HL-60/S4 treated with phorbol 12-myristate 13-acetate at 8.2 ng/mL for 4 days and 3 days (cell line): ENCODE measurements at regions not wholly inside any gene's neighbourhood (a gene's known extent, or its start where the extent isn't known, plus 50 kb on each side); places are given as distances from the start of the nearest gene placed in this dataset.

Experiments used
- in situ Hi-C: fragments of 300-500 bp; cut with MboI; formaldehyde crosslinking; loops from 2 replicates; pipeline ENCODE4 v1.15.0; 2022; ENCODE audit warnings: low sequenced_read_pairs

- in situ Hi-C loops, result no loop called here
These were observed 114.2 kb upstream of the SERTAD2 start for GRCh38 chr2:64767670-64768468.

GRCh38 chr2:64768491-64769005 is 114.8 kb upstream of the SERTAD2 start:
- in situ Hi-C loops, result no loop called here

DNA sequence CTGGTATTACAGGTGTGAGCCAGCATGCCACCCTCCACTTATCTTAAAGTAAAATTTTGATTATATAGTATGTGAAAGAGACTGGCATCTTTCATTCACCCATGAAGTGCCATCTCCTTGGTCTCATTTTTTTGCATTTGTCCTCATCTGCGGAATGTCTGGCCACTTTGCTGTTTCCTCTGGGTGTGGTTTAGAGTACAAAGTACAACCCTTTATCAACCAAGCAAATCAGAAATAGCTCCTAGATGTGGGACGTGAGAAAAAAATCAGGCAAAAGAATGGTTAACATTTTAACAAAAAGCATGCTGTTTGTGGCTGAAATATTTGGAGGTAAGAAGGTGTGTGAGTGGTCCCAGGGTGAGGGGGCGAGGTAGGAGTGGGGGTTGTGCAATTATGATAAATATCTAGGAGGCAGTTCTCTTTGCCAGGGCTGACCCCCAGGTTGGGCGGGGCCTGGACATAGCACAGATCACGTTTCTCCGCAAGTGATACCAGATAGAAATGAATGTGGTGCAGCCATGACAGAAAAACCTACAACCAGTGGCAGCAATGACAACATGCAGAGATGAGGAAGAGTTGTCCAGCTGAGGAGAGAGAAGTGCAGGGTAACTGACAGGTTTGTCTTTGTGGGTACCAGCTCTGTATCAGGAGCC is 115.8 kb upstream of the SERTAD2 start:
- in situ Hi-C loops, result no loop called here

DNA sequence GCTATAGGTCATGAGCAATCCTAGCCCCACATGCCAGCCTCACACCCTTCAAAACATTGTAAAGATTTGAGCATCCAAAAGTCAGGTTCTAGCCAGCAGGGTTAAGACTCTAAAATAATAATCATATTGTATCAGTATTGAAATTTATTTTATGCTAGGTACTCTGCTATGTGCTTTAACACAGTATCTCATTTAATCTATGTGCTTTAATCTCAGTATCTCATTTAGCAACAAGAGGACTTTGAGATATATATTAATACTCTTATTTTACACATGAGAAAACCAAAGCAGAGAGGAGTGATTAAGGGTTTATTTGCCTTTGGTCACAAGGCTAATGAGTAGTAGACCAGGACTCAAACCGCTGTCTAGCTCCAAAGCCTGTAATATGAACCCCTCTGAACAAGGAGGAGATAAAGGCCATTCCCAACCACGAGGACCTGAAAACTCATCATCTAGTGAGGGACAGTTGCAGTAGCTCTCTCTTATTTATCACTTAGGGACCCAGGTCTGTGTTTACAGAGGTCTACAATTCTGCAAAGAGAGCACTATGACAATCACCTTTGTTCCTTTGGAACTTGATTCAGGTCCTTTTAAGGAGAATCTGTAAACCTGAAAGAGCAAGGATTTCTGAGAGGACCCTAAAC is 116.5 kb upstream of the SERTAD2 start:
- in situ Hi-C loops, result no loop called here

- in situ Hi-C loops, result no loop called here
These were observed 117.1 kb upstream of the SERTAD2 start for GRCh38 chr2:64770781-64771334.

DNA sequence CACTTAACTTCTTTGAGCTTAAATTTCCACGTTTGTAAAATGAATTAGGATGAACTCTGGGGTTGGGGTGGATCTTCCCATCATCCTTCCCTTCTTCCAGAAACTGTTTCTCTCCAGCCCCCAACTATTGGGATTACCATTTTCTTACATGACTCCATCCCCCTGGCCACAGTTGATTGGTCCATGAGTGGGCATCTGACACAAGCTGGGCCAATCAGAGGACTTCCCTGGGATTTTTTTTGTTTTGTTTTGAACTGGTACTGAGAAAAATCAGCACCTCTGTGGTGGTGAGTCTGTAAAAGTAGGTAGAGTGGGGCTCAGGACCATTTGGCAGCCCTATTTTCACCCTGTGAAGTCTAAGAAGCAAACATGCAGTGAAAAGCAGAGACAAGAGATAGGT is 118.0 kb upstream of the SERTAD2 start:
- in situ Hi-C loops, result no loop called here

DNA sequence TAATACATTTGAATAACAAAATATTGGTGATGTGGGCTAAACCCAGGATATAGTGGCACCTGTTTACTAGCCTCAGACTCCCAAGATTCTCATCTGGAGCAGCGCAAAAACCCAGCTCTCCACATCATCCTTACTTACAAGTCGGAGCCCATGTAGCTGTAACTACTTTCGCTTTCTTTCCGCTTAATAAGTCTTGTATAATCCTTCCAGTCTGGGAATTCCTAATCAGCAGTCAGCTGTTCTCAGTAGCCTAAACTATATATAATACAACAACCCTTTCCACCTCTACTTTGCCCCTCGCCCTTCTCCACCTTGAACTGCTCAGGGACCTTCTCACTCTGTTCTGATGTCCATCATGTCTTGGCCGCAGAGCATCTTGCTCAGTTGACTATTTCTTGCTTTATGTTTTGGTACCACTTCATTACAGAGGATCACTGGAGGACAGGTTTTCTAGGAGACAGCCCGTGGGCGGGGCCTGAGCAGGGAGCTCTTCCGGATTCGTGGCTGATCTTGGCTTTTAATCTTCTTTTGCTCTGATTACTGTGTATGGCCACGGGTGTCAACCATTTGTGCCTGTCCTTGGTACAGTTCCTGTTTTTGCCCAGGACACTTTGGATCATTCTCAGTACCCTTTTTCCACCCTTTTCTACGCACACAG is 119.9 kb upstream of the SERTAD2 start:
- in situ Hi-C loops, result no loop called here

DNA sequence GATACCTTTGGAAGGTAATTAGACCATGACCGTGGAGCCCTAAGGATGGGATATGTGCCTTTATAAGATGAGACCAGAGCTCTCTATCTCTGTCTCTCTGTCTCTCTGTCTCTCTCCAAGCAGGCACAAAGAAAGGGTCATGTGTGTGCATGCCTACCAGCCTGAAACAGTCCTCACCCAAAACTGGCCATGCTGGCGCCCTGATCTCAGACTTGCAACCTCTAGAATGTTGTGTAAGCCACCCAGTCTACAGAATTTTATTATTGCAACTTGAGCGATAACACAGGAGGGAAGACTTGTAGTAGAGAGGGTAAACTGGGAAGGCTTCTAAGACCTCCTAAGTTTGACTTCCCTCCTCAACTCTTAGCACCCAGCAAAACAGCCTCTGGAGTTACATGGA is 124.1 kb upstream of the SERTAD2 start:
- in situ Hi-C loops, result no loop called here

DNA sequence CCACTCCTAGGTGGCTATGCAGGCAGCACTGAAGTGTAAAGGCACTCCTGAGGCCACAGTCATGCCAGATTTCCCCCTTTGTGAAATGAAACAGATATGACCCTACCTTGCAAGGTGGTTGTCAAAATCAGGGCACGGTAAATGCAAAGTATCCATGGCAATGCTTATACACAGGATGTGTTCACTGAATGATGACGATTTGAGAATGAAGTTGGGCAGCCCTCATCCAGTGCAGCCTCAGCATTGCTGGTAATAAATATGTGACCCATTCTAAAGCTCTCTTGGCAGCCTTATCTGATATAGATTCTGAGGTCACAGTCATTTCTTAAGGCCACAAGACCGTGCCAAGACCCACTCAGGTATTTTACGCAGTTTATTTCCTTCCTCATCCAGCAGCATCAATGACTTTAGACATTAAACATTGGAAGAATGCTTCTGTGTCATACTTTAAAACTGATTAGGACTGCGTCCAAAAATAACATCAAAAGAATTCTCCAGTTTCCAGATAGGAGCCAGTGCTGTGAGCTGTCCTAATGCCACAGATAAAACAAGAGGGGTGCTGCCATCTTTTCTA is 125.5 kb upstream of the SERTAD2 start:
- in situ Hi-C loops, result no loop called here

GRCh38 chr2:64780041-64780440 is 126.3 kb upstream of the SERTAD2 start:
- in situ Hi-C loops, result no loop called here

DNA sequence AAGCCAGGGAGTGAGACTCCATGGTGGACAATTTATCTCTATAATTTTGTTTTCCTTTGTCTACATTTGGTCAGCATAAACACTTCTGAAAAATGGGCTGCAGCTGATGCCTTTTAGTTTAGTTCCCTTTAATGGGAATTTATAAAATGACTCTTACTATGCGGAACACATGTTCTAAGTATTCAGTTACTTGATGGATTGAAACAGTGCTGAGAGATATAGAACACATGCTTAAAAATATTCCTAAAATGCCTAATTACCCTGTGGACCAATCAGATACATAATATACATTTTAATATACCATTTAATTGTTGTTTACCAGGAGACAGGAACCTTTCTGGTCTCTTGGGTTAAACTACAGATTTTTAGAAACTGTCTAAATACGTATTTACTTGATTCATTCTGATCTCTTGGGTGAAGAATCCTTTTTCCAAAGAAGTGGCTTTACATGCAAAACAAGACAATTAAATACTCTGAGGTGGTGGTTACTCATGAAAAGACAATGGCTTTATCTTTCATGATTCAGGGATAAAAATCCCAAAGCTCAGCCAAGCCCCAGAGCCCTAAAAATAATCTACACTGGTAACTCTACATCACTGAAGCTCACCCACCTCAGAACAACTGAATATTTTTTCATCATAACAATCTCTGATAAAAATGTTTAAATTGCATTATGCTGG is 128.1 kb upstream of the SERTAD2 start:
- in situ Hi-C loops, result no loop called here

DNA sequence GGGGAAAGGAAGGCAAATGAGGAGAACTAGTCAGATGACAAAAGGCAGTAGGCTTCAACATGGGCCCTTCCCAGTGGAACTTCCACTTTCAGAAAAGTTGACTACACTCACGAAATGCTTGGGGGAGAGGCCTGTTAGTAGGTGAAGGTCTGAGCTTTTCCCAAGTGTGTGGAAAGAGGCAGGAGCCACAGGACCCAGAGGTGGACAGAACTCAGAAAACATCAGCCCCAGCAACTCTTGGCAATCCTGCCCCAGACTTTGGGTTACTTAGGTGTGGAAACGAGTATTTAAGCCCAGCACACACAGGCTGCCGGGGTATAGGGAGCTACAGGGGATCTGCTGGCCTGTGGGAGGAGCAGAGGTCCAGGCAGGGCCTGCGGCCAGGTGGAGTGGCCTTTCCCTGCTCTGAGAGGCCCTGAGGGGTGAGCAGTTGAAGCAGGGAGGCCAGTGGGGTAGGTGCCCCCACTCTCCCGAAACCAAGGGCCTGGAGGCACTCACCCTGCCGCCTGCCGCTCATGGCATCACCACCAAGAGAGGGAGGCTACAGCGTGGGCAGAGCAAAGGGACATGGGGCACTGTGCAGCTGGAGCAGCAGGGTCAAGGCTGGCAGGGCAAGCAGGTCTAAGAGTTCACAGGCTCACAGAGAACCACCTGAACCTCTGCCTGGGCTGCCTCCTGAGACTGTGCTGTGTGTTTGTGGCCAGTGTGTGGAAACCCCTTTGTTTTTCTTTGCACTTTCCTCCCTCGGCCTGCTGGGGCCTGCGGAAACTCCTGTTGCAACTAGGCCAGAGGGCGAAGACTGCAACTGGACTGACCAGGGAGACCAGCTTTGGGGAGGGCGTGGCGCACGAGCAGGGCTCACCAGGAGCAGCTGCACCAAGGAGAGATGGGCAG is 130.7 kb upstream of the SERTAD2 start:
- in situ Hi-C loops, result no loop called here

- in situ Hi-C loops, result no loop called here
These were observed 131.5 kb upstream of the SERTAD2 start for GRCh38 chr2:64785245-64785644.

DNA sequence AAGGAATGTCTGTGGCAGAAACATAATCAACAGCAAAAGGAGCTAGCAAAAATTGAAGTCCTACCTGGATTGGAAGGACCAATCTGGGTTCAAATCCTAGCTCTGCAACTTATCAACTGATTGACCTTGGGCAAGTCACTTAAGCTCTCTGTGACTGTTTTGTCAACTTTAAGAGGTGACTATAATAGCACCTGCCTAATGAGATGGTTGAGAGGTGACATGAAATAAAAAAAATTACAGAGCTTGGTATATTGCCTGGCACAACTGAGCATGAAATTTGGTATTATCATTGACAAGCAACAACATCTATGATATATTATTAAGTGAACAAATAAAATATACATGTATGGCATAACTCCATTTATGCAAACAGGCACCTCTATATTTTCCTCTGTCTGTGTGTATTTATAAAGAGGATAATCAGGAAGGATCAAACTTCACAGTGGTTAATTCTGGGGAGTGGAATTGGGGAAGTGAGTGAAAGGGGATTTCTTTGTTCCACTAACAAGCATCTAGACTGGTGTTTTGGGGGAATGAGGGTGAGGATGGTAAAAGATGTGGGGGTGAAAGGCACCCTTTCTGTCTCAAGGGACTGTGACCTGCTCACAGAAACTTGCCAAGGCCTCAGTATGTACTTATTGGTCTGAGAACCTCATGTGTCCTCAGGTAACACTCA is 132.8 kb upstream of the SERTAD2 start:
- in situ Hi-C loops, result no loop called here

DNA sequence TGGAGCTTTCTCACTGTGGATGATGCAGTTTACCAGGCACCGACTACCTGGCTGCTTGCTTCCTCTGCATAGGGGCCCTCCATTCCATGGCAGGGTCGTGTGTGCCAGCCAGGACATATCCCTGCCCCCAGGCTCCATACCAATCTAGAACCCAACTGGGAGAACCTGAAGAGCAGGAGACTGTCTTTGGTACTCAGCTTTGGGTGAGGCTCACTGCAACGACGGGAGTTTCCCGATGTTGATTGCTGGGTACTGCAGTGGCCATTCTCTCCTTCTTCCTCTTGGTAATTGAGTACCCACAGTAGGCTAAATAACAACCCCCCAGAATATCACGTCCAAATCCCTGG is 133.3 kb upstream of the SERTAD2 start:
- in situ Hi-C loops, result no loop called here

DNA sequence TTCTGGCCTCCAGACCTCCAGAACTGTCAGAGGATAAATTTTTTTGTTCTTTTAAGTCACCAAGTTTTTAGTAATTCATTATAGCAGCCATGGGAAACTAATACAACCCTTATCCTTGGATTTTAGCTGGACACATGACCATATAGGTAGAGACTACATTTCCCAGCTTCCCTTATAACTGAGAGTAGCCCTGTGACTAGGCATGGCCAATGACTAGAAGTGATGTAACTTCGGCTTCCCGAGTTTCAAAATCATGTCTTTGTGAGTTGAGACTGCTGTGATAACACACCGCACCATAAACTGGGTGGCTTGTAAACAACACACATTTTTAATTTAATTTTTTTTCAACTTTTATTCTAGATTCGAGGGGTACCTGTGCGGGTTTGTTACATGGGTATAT is 134.0 kb upstream of the SERTAD2 start:
- in situ Hi-C loops, result no loop called here

DNA sequence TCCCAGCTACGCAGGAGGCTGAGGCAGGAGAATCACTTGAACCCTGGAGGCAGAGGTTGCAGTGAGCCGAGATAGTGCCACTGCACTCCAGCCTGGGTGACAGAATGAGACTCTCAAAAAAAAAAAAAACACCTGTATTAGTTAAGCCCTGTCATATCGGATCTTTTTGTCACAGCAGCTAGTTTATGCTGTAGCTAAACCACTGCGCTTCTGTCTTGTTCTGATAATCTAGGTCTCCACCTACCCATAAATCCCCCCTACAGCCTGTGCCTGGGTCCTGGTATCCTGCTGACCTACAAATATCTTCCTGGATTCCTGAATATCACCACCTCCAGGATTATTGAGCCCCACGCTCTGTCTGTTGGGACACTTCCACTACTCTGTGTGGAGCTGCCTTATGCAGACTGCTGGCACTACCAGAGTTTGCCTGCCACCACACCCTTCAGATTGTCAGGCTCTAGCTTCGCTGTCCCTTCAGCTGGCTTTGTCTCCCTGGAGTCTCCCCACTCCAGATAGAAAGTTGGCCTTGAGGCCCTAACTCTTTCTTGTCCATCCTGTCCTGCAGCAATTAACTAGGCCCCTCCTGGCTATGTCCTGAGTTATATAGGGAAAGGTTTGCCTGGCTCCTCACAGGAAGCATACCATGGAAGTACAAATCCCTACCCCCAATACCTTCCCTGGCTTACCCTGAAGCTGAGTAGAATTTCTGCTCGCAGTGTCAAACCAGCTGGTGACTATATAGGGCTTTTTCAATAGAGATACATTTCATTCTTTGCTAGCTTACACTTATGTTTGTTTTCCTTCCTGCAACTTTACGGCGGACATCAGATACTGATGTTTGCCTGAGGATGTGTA is 136.0 kb upstream of the SERTAD2 start:
- in situ Hi-C loops, result no loop called here

- in situ Hi-C loops, result no loop called here
These were observed 138.6 kb upstream of the SERTAD2 start for GRCh38 chr2:64792300-64792699.
